GM21515 (cell line): ENCODE measurements at regions not wholly inside any gene's neighbourhood (a gene's known extent, or its start where the extent isn't known, plus 50 kb on each side); places are given as distances from the start of the nearest gene placed in this dataset.

ENCODE experiments used
- ATAC-seq: cut with Tn5 transposase; IDR thresholded peaks from one replicate; pipeline ENCODE4 v1.9.1; 2021; ENCODE audit not compliant: unreplicated experiment

GRCh38 chr11:80636999-80637398, 1196.2 kb upstream of the TENM4 start:
- ATAC-seq: no peak

- no peak for ATAC-seq
These were observed 1194.3 kb upstream of the TENM4 start for GRCh38 chr11:80635178-80635577.

GRCh38 chr11:80632691-80633090, 1191.9 kb upstream of the TENM4 start:
- ATAC-seq: no peak

GRCh38 chr11:80632156-80632555, 1191.3 kb upstream of the TENM4 start:
- ATAC-seq: no peak

- ATAC-seq: no peak
These were observed 1188.6 kb upstream of the TENM4 start for GRCh38 chr11:80629466-80629865.

- ATAC-seq: no peak
These were observed 1186.5 kb upstream of the TENM4 start for GRCh38 chr11:80627364-80627763.

- no peak for ATAC-seq
These were observed 1185.9 kb upstream of the TENM4 start for GRCh38 chr11:80626721-80627120.

- ATAC-seq: no peak
These were observed 1184.7 kb upstream of the TENM4 start for GRCh38 chr11:80625563-80625962.

- no peak for ATAC-seq
These were observed 1181.0 kb upstream of the TENM4 start for GRCh38 chr11:80621871-80622270.

- ATAC-seq: no peak
These were observed 1180.0 kb upstream of the TENM4 start for GRCh38 chr11:80620867-80621266.

GRCh38 chr11:80617156-80617555, 1176.3 kb upstream of the TENM4 start:
- no peak for ATAC-seq

GRCh38 chr11:80616070-80616800, 1175.4 kb upstream of the TENM4 start:
- no peak for ATAC-seq

GRCh38 chr11:80613655-80614054, 1172.8 kb upstream of the TENM4 start:
- ATAC-seq: no peak

GRCh38 chr11:80610516-80610915, 1169.7 kb upstream of the TENM4 start:
- no peak for ATAC-seq

- ATAC-seq: no peak
These were observed 1162.6 kb upstream of the TENM4 start for GRCh38 chr11:80603472-80603871.

GRCh38 chr11:80598905-80599304, 1158.1 kb upstream of the TENM4 start:
- no peak for ATAC-seq

- ATAC-seq: no peak
These were observed 1155.5 kb upstream of the TENM4 start for GRCh38 chr11:80596291-80596810.

- no peak for ATAC-seq
These were observed 1154.2 kb upstream of the TENM4 start for GRCh38 chr11:80595011-80595410.

GRCh38 chr11:80593648-80594374, 1153.0 kb upstream of the TENM4 start:
- no peak for ATAC-seq

GRCh38 chr11:80592546-80592945, 1151.7 kb upstream of the TENM4 start:
- no peak for ATAC-seq

GRCh38 chr11:80587906-80588305, 1147.1 kb upstream of the TENM4 start:
- ATAC-seq: no peak

- no peak for ATAC-seq
These were observed 1145.6 kb upstream of the TENM4 start for GRCh38 chr11:80586464-80586863.
